Vagina (tissue), 2 donors: ENCODE measurements at regions not wholly inside any gene's neighbourhood (a gene's known extent, or its start where the extent isn't known, plus 50 kb on each side); places are given as distances from the start of the nearest gene placed in this dataset.

Experiments
- POLR2A ChIP-seq, 2 donors: fragments of 450-650 bp; IDR thresholded peaks; one replicate each; pipeline ENCODE4 v1.6.1; 2017; ENCODE audit warnings: antibody characterized with exemption in 2 of 2, mild to moderate bottlenecking in 2 of 2, moderate library complexity in 2 of 2
- POLR2AphosphoS5 ChIP-seq, 2 donors: sonication (generic); formaldehyde crosslinking; IDR thresholded peaks; one replicate each; pipeline ENCODE4 v1.9.0; 2017; ENCODE audit warnings: antibody characterized with exemption in 2 of 2, mild to moderate bottlenecking in 2 of 2, low read depth in 1 of 2; ENCODE audit not compliant: insufficient read depth in 1 of 2
- TF ChIP-seq, protein P1 (sequence below), 3 experiments: fragments of 450-650 bp in 2 of 3; fragments of 200-600 bp in 1 of 3; sonication (generic) in 1 of 3; IDR thresholded peaks; one replicate each; pipeline ENCODE4 v1.5.1; 2017 to 2019; ENCODE audit warnings: antibody characterized with exemption in 3 of 3, mild to moderate bottlenecking in 2 of 3, moderate library complexity in 2 of 3

DNA sequence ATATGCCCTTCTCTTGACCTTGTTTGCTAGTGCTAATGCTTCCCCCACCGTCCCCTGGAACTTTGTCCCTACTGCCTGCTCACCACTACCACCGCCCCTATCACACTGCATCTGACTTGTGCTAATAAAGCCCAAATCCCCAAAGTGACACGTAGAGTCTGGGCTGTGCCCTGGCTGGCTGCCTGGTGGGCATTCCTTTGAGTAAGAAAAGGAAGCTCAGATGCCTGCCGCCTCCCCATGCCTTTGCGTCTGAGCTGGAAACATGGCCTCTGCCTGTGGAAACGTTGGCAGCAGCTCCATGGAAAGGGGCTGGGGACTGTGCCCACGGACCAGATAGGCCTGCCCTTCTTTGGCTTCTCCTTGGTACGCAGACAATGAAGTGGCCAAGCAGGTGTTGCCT is 138.3 kb downstream of the CYP26A1 start:
- TF ChIP-seq, protein P1, sequence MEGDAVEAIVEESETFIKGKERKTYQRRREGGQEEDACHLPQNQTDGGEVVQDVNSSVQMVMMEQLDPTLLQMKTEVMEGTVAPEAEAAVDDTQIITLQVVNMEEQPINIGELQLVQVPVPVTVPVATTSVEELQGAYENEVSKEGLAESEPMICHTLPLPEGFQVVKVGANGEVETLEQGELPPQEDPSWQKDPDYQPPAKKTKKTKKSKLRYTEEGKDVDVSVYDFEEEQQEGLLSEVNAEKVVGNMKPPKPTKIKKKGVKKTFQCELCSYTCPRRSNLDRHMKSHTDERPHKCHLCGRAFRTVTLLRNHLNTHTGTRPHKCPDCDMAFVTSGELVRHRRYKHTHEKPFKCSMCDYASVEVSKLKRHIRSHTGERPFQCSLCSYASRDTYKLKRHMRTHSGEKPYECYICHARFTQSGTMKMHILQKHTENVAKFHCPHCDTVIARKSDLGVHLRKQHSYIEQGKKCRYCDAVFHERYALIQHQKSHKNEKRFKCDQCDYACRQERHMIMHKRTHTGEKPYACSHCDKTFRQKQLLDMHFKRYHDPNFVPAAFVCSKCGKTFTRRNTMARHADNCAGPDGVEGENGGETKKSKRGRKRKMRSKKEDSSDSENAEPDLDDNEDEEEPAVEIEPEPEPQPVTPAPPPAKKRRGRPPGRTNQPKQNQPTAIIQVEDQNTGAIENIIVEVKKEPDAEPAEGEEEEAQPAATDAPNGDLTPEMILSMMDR (IDR thresholded peaks at IDR 0.05): no peak
- TF ChIP-seq POLR2AphosphoS5 (IDR thresholded peaks at IDR 0.05; ENCODE audit: insufficient read depth in 1 of 2, low read depth in 1 of 2): no peak
- TF ChIP-seq POLR2A (IDR thresholded peaks at IDR 0.05): no peak
